HEK293 (cell line): ENCODE measurements at regions not wholly inside any gene's neighbourhood (a gene's known extent, or its start where the extent isn't known, plus 50 kb on each side); places are given as distances from the start of the nearest gene placed in this dataset.

Experiments used
- CTCF ChIA-PET: fragments of 350-600 bp; formaldehyde crosslinking; extraction: SDS; loops from one replicate; lab custom pipeline; 2021; ENCODE audit warnings: antibody characterized with exemption; lab: Yijun Ruan, JAX
- POLR2A ChIA-PET: fragments of 300-600 bp; formaldehyde crosslinking; extraction: SDS; loops from one replicate; lab custom pipeline; 2020; ENCODE audit warnings: antibody characterized with exemption, inconsistent platforms; lab: Yijun Ruan, JAX
- H3K27ac ChIP-seq: fragments of 200-500 bp; sonication (Bioruptor generic); 2 replicates; pipeline ENCODE4 v1.5.1; 2014; ENCODE audit warnings: low read depth, low read length, control low read depth, inconsistent platforms; ENCODE audit errors: extremely low read depth
- H3K36me3 ChIP-seq, 2 experiments: fragments of 200-500 bp in 1 of 2; sonication (Bioruptor generic) in 1 of 2; 1 replicate in 1 of 2; 2 replicates in 1 of 2; pipeline ENCODE4 v1.5.1; 2014 to 2017; ENCODE audit warnings: inconsistent platforms in 2 of 2, low read length in 2 of 2; ENCODE audit not compliant: control insufficient read depth in 2 of 2, insufficient read depth in 1 of 2
- H3K4me1 ChIP-seq: fragments of 200-500 bp; sonication (Bioruptor generic); 2 replicates; pipeline ENCODE4 v1.5.1; 2014; ENCODE audit warnings: mild to moderate bottlenecking, low read length, inconsistent platforms; ENCODE audit not compliant: control insufficient read depth, insufficient read depth
- H3K4me3 ChIP-seq: 2 replicates; pipeline ENCODE4 v1.5.1; 2011; ENCODE audit warnings: low read depth, mild to moderate bottlenecking, control low read depth, low read length, moderate library complexity
- H3K9me3 ChIP-seq: fragments of 200-500 bp; sonication (Bioruptor generic); 2 replicates; pipeline ENCODE4 v1.5.1; 2014; ENCODE audit warnings: low read depth, low read length, inconsistent platforms; ENCODE audit not compliant: control insufficient read depth, insufficient read depth
- PRDM4 ChIP-seq: fragments of 450-650 bp; formaldehyde crosslinking; IDR thresholded peaks from 2 replicates; pipeline ENCODE4 v1.5.1; 2017; ENCODE audit warnings: missing biosample characterization, missing genetic modification characterization
- SETDB1 ChIP-seq: IDR thresholded peaks from one replicate; pipeline ENCODE4 v1.6.1; 2017; ENCODE audit warnings: mild to moderate bottlenecking, low read length, moderate library complexity, mixed read lengths; ENCODE audit not compliant: insufficient read length
- ZNF16 ChIP-seq: fragments of 450-650 bp; formaldehyde crosslinking; IDR thresholded peaks from 2 replicates; pipeline ENCODE4 v1.5.1; 2016; ENCODE audit warnings: low read depth, missing biosample characterization, missing genetic modification characterization
- ZNF473 ChIP-seq: fragments of 450-650 bp; formaldehyde crosslinking; IDR thresholded peaks from 2 replicates; pipeline ENCODE4 v1.5.1; 2017; ENCODE audit warnings: missing biosample characterization, missing genetic modification characterization
- ZNF518A ChIP-seq: fragments of 450-650 bp; formaldehyde crosslinking; conservative IDR thresholded peaks from 2 replicates; pipeline ENCODE4 v1.5.1; 2016; ENCODE audit warnings: low read depth, missing biosample characterization, missing genetic modification characterization
- ZNF580 ChIP-seq: fragments of 450-650 bp; formaldehyde crosslinking; IDR thresholded peaks from 2 replicates; pipeline ENCODE4 v1.5.1; 2016; ENCODE audit warnings: missing biosample characterization, missing genetic modification characterization
- ZNF621 ChIP-seq: fragments of 450-650 bp; formaldehyde crosslinking; IDR thresholded peaks from 2 replicates; pipeline ENCODE4 v1.5.1; 2017; ENCODE audit warnings: missing biosample characterization, missing genetic modification characterization
- ZNF747 ChIP-seq: fragments of 450-650 bp; formaldehyde crosslinking; IDR thresholded peaks from 2 replicates; pipeline ENCODE4 v1.5.1; 2016; ENCODE audit warnings: missing biosample characterization, missing genetic modification characterization
- ZNF830 ChIP-seq: fragments of 450-650 bp; IDR thresholded peaks from 2 replicates; pipeline ENCODE4 v1.5.0; 2018; ENCODE audit warnings: missing biosample characterization, missing genetic modification characterization, low read depth, mild to moderate bottlenecking, moderate library complexity
- ZSCAN30 ChIP-seq: fragments of 450-650 bp; IDR thresholded peaks from 2 replicates; pipeline ENCODE4 v1.5.1; 2018; ENCODE audit warnings: missing biosample characterization, mild to moderate bottlenecking, missing genetic modification characterization, moderate library complexity
- TF ChIP-seq, protein P1 (sequence below): fragments of 450-650 bp; formaldehyde crosslinking; conservative IDR thresholded peaks from 2 replicates; pipeline ENCODE4 v1.5.1; 2016; ENCODE audit warnings: low read depth, missing biosample characterization, missing genetic modification characterization
- TF ChIP-seq, protein P2 (sequence below): fragments of 450-650 bp; formaldehyde crosslinking; IDR thresholded peaks from 2 replicates; pipeline ENCODE4 v1.5.1; 2016; ENCODE audit warnings: missing biosample characterization, missing genetic modification characterization
- TF ChIP-seq, protein P3 (sequence below): fragments of 450-650 bp; formaldehyde crosslinking; IDR thresholded peaks from 2 replicates; pipeline ENCODE4 v1.5.1; 2016; ENCODE audit warnings: missing biosample characterization, missing genetic modification characterization

DNA sequence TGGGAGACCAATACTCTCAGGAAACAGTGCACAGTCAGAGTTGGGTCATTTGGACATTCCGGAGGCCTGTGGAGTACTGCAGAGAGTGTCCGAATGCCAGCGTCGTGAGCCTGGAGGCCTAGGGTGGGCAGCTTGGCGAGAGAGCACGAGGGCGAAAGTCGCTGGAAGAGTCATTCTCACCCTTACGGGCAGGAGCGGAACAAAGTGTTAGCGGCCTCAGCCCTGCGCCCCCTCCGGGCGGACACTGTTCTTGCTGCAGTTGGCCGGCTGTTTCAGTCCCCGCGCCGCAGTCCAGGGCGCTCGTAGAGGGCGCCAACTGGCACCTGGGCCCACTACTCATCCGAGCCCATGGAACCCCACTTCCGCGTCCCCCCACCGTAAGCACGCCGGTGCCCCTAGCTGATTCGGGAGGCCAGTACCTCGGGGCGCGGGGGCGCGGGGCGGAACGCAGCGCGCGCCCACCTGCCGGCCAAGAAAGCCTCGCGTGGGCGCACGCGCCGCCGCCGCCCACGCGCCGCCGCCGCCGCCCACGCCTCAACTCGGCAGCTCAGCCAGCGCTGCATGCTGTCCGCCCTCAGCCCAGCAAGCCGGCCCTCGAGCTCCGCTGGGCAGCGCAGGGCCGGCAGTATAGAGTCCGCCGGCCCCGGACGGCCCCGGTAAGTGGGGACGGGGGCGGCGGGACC lies 99.7 kb upstream of the CCL21 start:
- H3K27ac ChIP-seq, result no peak overlapping the region
- H3K9me3 ChIP-seq, result no peaks in the 10 kb centered on the region
- H3K4me3 ChIP-seq, result no peak overlapping the region
- H3K36me3 ChIP-seq, result no peaks in the 10 kb centered on the region
- no peak for TF ChIP-seq ZNF473
- no peak for TF ChIP-seq ZNF16
- TF ChIP-seq, all 188 proteins: peak for 0
- ChIA-PET CTCF (interaction anchor here (0.7 to 0.9 kb wide), 2 partner anchors 132 to 1737 kb away, joined by 4 to 6 read pairs; no protein-coding TSS in a partner anchor), POLR2A (no interaction called here)
- no peaks in the 10 kb centered on the region for H3K4me1 ChIP-seq

DNA sequence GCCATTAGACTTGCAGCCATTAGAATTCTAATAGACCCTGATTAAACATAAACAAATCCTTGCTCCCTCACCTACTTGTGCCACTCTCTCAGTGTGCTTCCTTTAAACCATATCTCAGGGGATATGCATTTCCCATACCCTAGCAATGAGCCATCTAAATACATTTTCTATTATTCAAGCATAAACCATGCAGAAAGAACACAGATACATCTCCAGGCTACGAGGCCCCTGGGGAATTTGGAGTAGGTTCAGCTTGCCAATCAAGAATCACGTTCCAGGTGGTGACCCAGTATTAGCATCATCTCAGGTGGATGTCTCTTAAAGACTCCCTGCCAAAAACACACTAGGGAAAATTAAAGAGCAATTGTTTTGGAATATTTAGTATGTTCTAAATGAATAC lies 93.0 kb upstream of the CCL21 start:
- POLR2A ChIA-PET, result no interaction called here
- CTCF ChIA-PET, result interaction anchor here (0.7 kb wide), 1 partner anchor 169 kb away, joined by 5 read pairs; no protein-coding TSS in a partner anchor
- no peaks in the 10 kb centered on the region for H3K9me3 ChIP-seq
- H3K4me1 ChIP-seq, result no peaks in the 10 kb centered on the region
- no peak overlapping the region for H3K4me3 ChIP-seq
- H3K27ac ChIP-seq, result no peak overlapping the region
- TF ChIP-seq ZSCAN30 (tag by site-specific recombination) (no peak), ZNF518A (no peak)
- TF ChIP-seq, protein P1, sequence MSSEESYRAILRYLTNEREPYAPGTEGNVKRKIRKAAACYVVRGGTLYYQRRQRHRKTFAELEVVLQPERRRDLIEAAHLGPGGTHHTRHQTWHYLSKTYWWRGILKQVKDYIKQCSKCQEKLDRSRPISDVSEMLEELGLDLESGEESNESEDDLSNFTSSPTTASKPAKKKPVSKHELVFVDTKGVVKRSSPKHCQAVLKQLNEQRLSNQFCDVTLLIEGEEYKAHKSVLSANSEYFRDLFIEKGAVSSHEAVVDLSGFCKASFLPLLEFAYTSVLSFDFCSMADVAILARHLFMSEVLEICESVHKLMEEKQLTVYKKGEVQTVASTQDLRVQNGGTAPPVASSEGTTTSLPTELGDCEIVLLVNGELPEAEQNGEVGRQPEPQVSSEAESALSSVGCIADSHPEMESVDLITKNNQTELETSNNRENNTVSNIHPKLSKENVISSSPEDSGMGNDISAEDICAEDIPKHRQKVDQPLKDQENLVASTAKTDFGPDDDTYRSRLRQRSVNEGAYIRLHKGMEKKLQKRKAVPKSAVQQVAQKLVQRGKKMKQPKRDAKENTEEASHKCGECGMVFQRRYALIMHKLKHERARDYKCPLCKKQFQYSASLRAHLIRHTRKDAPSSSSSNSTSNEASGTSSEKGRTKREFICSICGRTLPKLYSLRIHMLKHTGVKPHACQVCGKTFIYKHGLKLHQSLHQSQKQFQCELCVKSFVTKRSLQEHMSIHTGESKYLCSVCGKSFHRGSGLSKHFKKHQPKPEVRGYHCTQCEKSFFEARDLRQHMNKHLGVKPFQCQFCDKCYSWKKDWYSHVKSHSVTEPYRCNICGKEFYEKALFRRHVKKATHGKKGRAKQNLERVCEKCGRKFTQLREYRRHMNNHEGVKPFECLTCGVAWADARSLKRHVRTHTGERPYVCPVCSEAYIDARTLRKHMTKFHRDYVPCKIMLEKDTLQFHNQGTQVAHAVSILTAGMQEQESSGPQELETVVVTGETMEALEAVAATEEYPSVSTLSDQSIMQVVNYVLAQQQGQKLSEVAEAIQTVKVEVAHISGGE (tag by site-specific recombination), result no peak
- TF ChIP-seq, all 188 proteins: peak for 0
- no peaks in the 10 kb centered on the region for H3K36me3 ChIP-seq

- Histone ChIP-seq H3K27ac (no peak overlapping the region), H3K36me3 (no peaks in the 10 kb centered on the region), H3K4me1 (no peaks in the 10 kb centered on the region), H3K9me3 (no peaks in the 10 kb centered on the region), H3K4me3 (no peak overlapping the region)
- POLR2A ChIA-PET, result no interaction called here
- CTCF ChIA-PET, result interaction anchor here (0.7 to 1.2 kb wide), 2 partner anchors 37 to 1114 kb away, joined by 3 to 6 read pairs; no protein-coding TSS in a partner anchor
- TF ChIP-seq ZNF747 (tag by site-specific recombination) (no peak), ZNF830 (tag by site-specific recombination) (no peak), SETDB1 (no peak), PRDM4 (tag by site-specific recombination) (no peak), ZNF621 (tag by site-specific recombination) (no peak), ZNF580 (tag by site-specific recombination) (no peak)
- TF ChIP-seq, protein P2, sequence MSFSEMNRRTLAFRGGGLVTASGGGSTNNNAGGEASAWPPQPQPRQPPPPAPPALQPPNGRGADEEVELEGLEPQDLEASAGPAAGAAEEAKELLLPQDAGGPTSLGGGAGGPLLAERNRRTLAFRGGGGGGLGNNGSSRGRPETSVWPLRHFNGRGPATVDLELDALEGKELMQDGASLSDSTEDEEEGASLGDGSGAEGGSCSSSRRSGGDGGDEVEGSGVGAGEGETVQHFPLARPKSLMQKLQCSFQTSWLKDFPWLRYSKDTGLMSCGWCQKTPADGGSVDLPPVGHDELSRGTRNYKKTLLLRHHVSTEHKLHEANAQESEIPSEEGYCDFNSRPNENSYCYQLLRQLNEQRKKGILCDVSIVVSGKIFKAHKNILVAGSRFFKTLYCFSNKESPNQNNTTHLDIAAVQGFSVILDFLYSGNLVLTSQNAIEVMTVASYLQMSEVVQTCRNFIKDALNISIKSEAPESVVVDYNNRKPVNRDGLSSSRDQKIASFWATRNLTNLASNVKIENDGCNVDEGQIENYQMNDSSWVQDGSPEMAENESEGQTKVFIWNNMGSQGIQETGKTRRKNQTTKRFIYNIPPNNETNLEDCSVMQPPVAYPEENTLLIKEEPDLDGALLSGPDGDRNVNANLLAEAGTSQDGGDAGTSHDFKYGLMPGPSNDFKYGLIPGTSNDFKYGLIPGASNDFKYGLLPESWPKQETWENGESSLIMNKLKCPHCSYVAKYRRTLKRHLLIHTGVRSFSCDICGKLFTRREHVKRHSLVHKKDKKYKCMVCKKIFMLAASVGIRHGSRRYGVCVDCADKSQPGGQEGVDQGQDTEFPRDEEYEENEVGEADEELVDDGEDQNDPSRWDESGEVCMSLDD (tag by site-specific recombination), result no peak
- TF ChIP-seq, protein P3, sequence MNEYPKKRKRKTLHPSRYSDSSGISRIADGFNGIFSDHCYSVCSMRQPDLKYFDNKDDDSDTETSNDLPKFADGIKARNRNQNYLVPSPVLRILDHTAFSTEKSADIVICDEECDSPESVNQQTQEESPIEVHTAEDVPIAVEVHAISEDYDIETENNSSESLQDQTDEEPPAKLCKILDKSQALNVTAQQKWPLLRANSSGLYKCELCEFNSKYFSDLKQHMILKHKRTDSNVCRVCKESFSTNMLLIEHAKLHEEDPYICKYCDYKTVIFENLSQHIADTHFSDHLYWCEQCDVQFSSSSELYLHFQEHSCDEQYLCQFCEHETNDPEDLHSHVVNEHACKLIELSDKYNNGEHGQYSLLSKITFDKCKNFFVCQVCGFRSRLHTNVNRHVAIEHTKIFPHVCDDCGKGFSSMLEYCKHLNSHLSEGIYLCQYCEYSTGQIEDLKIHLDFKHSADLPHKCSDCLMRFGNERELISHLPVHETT (tag by site-specific recombination), result no peak
Measured at GRCh38 chr9:34797367-34797766, 87.4 kb upstream of the CCL21 start.
